Loucy (cell line): ENCODE measurements at regions not wholly inside any gene's neighbourhood (a gene's known extent, or its start where the extent isn't known, plus 50 kb on each side); places are given as distances from the start of the nearest gene placed in this dataset.
"Not testable (repeated sequence)": the region's sequence is repeated elsewhere in the genome, so short reads cannot be mapped to it uniquely, and the experiment has no call there.

ENCODE experiments used
- H2AFZ ChIP-seq: fragments of 200-600 bp; sonication (generic); 2 replicates; pipeline ENCODE4 v1.6.0; 2016; ENCODE audit warnings: antibody characterized with exemption, mild to moderate bottlenecking, low read length, moderate library complexity
- H3F3A ChIP-seq: fragments of 200-600 bp; 2 replicates; pipeline ENCODE4 v1.6.0; 2016; ENCODE audit warnings: antibody characterized with exemption, low read depth, mild to moderate bottlenecking
- H3K27me3 ChIP-seq: fragments of 200-600 bp; sonication (generic); 2 replicates; pipeline ENCODE4 v1.6.1; 2014; ENCODE audit warnings: low read length, mild to moderate bottlenecking; ENCODE audit not compliant: insufficient read depth, poor library complexity, severe bottlenecking
- H3K36me3 ChIP-seq: fragments of 200-600 bp; sonication (generic); 2 replicates; pipeline ENCODE4 v1.6.1; 2016; ENCODE audit warnings: low read length; ENCODE audit not compliant: insufficient read depth
- H3K4me1 ChIP-seq: fragments of 200-600 bp; sonication (generic); 2 replicates; pipeline ENCODE4 v1.5.1; 2014; ENCODE audit warnings: low read length, mild to moderate bottlenecking; ENCODE audit not compliant: insufficient read depth, poor library complexity, severe bottlenecking
- H3K4me2 ChIP-seq: fragments of 200-600 bp; sonication (generic); 2 replicates; pipeline ENCODE4 v1.6.0; 2014; ENCODE audit warnings: antibody characterized with exemption, low read length, low read depth, mild to moderate bottlenecking; ENCODE audit not compliant: poor library complexity, severe bottlenecking
- H3K4me3 ChIP-seq: fragments of 200-600 bp; sonication (generic); 2 replicates; pipeline ENCODE4 v1.5.1; 2014; ENCODE audit warnings: low read length, mild to moderate bottlenecking, mixed read lengths; ENCODE audit not compliant: poor library complexity, severe bottlenecking
- H3K79me2 ChIP-seq: fragments of 200-600 bp; sonication (generic); 2 replicates; pipeline ENCODE4 v1.6.1; 2014; ENCODE audit warnings: low read length; ENCODE audit not compliant: insufficient read depth
- H3K9ac ChIP-seq: fragments of 200-600 bp; sonication (generic); 2 replicates; pipeline ENCODE4 v1.6.0; 2014; ENCODE audit warnings: mild to moderate bottlenecking, low read depth, low read length, moderate library complexity; ENCODE audit not compliant: poor library complexity, severe bottlenecking
- H3K9me2 ChIP-seq: fragments of 200-600 bp; sonication (generic); replicated peaks from 2 replicates; pipeline ENCODE4 v1.6.1; 2016; ENCODE audit warnings: low read depth, low read length, mixed read lengths
- H3K9me3 ChIP-seq: fragments of 200-600 bp; sonication (generic); 2 replicates; pipeline ENCODE4 v1.6.1; 2014; ENCODE audit warnings: mild to moderate bottlenecking, antibody characterized with exemption, low read length, low read depth; ENCODE audit not compliant: insufficient read depth
- H4K20me1 ChIP-seq: fragments of 200-600 bp; sonication (generic); 2 replicates; pipeline ENCODE4 v1.6.0; 2014; ENCODE audit warnings: antibody characterized with exemption, low read length, mild to moderate bottlenecking; ENCODE audit not compliant: insufficient read depth, poor library complexity, severe bottlenecking
- EZH2phosphoT487 ChIP-seq: fragments of 200-600 bp; IDR thresholded peaks from 2 replicates; pipeline ENCODE4 v1.6.1; 2018; ENCODE audit warnings: antibody characterized with exemption, mild to moderate bottlenecking, moderate library complexity, borderline replicate concordance
- TF ChIP-seq, protein P1 (sequence below): fragments of 200-600 bp; sonication (generic); conservative IDR thresholded peaks from 2 replicates; pipeline ENCODE4 v1.5.1; 2014; ENCODE audit warnings: mild to moderate bottlenecking, antibody characterized with exemption, low read length

GRCh38 chr11:42778193-42778592, 533.6 kb upstream of the API5 start:
- Histone ChIP-seq H3K9ac (no peak overlapping the region), H3K79me2 (no peaks in the 10 kb centered on the region), H3K27me3 (no peaks in the 10 kb centered on the region), H4K20me1 (no peaks in the 10 kb centered on the region), H3K36me3 (no peaks in the 10 kb centered on the region), H2AFZ (no peak overlapping the region), H3K4me2 (no peak overlapping the region), H3K9me3 (no peaks in the 10 kb centered on the region), H3K4me1 (no peaks in the 10 kb centered on the region), H3F3A (no peaks in the 10 kb centered on the region), H3K4me3 (no peak overlapping the region), H3K9me2 (no peaks in the 10 kb centered on the region)
- TF ChIP-seq, protein P1, sequence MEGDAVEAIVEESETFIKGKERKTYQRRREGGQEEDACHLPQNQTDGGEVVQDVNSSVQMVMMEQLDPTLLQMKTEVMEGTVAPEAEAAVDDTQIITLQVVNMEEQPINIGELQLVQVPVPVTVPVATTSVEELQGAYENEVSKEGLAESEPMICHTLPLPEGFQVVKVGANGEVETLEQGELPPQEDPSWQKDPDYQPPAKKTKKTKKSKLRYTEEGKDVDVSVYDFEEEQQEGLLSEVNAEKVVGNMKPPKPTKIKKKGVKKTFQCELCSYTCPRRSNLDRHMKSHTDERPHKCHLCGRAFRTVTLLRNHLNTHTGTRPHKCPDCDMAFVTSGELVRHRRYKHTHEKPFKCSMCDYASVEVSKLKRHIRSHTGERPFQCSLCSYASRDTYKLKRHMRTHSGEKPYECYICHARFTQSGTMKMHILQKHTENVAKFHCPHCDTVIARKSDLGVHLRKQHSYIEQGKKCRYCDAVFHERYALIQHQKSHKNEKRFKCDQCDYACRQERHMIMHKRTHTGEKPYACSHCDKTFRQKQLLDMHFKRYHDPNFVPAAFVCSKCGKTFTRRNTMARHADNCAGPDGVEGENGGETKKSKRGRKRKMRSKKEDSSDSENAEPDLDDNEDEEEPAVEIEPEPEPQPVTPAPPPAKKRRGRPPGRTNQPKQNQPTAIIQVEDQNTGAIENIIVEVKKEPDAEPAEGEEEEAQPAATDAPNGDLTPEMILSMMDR: peak; percentile 31
- TF ChIP-seq EZH2phosphoT487: no peak

DNA sequence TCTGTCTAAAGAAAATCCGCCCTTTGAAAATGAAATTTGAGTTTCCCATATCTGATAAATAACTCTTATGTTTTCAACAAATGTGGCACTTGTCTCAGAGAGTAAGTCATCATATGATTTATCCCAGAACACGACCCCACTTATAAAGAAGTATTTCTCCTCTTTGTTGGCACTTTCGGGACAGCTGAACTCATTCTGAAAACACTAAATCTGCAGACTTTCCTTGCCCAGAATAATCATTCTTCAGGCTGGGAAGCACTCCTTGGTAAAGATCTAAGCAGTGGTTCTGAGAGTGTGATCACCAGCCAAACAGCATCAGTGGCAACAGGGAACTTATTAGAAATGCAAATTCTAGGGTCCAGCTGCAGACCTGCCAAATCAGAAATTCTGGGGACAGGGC, 532.2 kb upstream of the API5 start:
- TF ChIP-seq, protein P1: no peak
- TF ChIP-seq EZH2phosphoT487: no peak
- H4K20me1 ChIP-seq: no peaks in the 10 kb centered on the region

GRCh38 chr11:42786981-42787380, 524.8 kb upstream of the API5 start:
- Histone ChIP-seq H3K36me3 (no peaks in the 10 kb centered on the region), H3K4me3 (no peak overlapping the region), H3K79me2 (no peaks in the 10 kb centered on the region), H3K9ac (no peak overlapping the region), H3K9me3 (no peaks in the 10 kb centered on the region), H3K4me1 (no peaks in the 10 kb centered on the region), H3F3A (no peaks in the 10 kb centered on the region), H2AFZ (no peak overlapping the region), H4K20me1 (no peaks in the 10 kb centered on the region), H3K27me3 (no peaks in the 10 kb centered on the region), H3K9me2 (no peaks in the 10 kb centered on the region), H3K4me2 (no peak overlapping the region)
- no peak for TF ChIP-seq EZH2phosphoT487
- TF ChIP-seq, protein P1: no peak

More for the DNA sequence above, 532.2 kb upstream of the API5 start:
- Histone ChIP-seq H3K4me1 (no peaks in the 10 kb centered on the region), H3K4me3 (no peak overlapping the region), H3K79me2 (no peaks in the 10 kb centered on the region), H3K9me3 (no peaks in the 10 kb centered on the region), H3K4me2 (no peak overlapping the region), H2AFZ (no peak overlapping the region), H3K9me2 (no peaks in the 10 kb centered on the region), H3K27me3 (no peaks in the 10 kb centered on the region), H3K9ac (no peak overlapping the region), H3F3A (no peaks in the 10 kb centered on the region), H3K36me3 (no peaks in the 10 kb centered on the region)

GRCh38 chr11:42795483-42795882, 516.3 kb upstream of the API5 start:
- not testable (repeated sequence) for H3K36me3 ChIP-seq, H2AFZ ChIP-seq, H4K20me1 ChIP-seq, H3K27me3 ChIP-seq, H3K79me2 ChIP-seq, H3F3A ChIP-seq, H3K9me3 ChIP-seq, H3K4me2 ChIP-seq, H3K9ac ChIP-seq, H3K4me1 ChIP-seq, H3K9me2 ChIP-seq, H3K4me3 ChIP-seq
